IMR-90 (cell line): ENCODE measurements at regions not wholly inside any gene's neighbourhood (a gene's known extent, or its start where the extent isn't known, plus 50 kb on each side); places are given as distances from the start of the nearest gene placed in this dataset.

Source experiments
- CEBPB ChIP-seq: IDR thresholded peaks from 2 replicates; pipeline ENCODE4 v1.6.1; 2012; ENCODE audit warnings: low read depth, low read length, improper control_type of control experiment
- CHD1 ChIP-seq: IDR thresholded peaks from 2 replicates; pipeline ENCODE4 v1.6.1; 2012; ENCODE audit warnings: low read depth, low read length, improper control_type of control experiment
- MXI1 ChIP-seq: IDR thresholded peaks from 2 replicates; pipeline ENCODE4 v1.6.1; 2012; ENCODE audit warnings: low read depth, mild to moderate bottlenecking, low read length, moderate library complexity, borderline replicate concordance
- POLR2A ChIP-seq: IDR thresholded peaks from 2 replicates; pipeline ENCODE4 v1.6.1; 2012; ENCODE audit warnings: mild to moderate bottlenecking, low read depth, low read length
- RCOR1 ChIP-seq: IDR thresholded peaks from 2 replicates; pipeline ENCODE4 v1.6.1; 2012; ENCODE audit warnings: mild to moderate bottlenecking, low read length, improper control_type of control experiment; ENCODE audit not compliant: insufficient replicate concordance
- TF ChIP-seq, protein P1 (sequence below): conservative IDR thresholded peaks from 2 replicates; pipeline ENCODE4 v1.5.1; 2012; ENCODE audit warnings: mild to moderate bottlenecking, low read depth, low read length, improper control_type of control experiment

- TF ChIP-seq CHD1, result no peak
- TF ChIP-seq, protein P1, sequence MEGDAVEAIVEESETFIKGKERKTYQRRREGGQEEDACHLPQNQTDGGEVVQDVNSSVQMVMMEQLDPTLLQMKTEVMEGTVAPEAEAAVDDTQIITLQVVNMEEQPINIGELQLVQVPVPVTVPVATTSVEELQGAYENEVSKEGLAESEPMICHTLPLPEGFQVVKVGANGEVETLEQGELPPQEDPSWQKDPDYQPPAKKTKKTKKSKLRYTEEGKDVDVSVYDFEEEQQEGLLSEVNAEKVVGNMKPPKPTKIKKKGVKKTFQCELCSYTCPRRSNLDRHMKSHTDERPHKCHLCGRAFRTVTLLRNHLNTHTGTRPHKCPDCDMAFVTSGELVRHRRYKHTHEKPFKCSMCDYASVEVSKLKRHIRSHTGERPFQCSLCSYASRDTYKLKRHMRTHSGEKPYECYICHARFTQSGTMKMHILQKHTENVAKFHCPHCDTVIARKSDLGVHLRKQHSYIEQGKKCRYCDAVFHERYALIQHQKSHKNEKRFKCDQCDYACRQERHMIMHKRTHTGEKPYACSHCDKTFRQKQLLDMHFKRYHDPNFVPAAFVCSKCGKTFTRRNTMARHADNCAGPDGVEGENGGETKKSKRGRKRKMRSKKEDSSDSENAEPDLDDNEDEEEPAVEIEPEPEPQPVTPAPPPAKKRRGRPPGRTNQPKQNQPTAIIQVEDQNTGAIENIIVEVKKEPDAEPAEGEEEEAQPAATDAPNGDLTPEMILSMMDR, result no peak
- TF ChIP-seq RCOR1, result no peak
- TF ChIP-seq POLR2A, result no peak
- no peak for TF ChIP-seq MXI1
- no peak for TF ChIP-seq CEBPB
Observed at GRCh38 chr14:104392001-104392395, 187.6 kb upstream of the C14orf180 start.
